Right atrium auricular region (tissue), 2 donors: ENCODE measurements at regions not wholly inside any gene's neighbourhood (a gene's known extent, or its start where the extent isn't known, plus 50 kb on each side); places are given as distances from the start of the nearest gene placed in this dataset.

Source experiments
- DNase-seq: peaks from one replicate; pipeline ENCODE4 v3.0.0-alpha.2; 2019; ENCODE audit warnings: low spot score
- H3K27ac ChIP-seq, 2 donors: fragments of 200-600 bp; sonication (generic); 1 replicate in 1 of 2; 2 replicates in 1 of 2; pipeline ENCODE4 v1.5.1; 2016 to 2019
- H3K27me3 ChIP-seq, 2 donors: fragments of 200-600 bp; sonication (generic); one replicate each; pipeline versions ENCODE4 v1.5.1 to v1.6.0; 2017 to 2019
- H3K36me3 ChIP-seq: fragments of 200-600 bp; sonication (generic); one replicate; pipeline ENCODE4 v1.5.1; 2016
- H3K4me1 ChIP-seq, 2 donors: fragments of 200-600 bp; sonication (generic); one replicate each; pipeline versions ENCODE4 v1.5.1 to v1.6.0; 2017 to 2019
- H3K4me3 ChIP-seq, 2 donors: fragments of 200-600 bp; sonication (generic); 1 replicate in 1 of 2; 2 replicates in 1 of 2; pipeline ENCODE4 v1.5.1; 2017 to 2019; ENCODE audit warnings: mild to moderate bottlenecking in 1 of 2, moderate library complexity in 1 of 2
- H3K9me3 ChIP-seq, 2 donors: fragments of 200-600 bp; sonication (generic); one replicate each; pipeline ENCODE4 v1.5.1; 2019
- CTCF ChIP-seq, 2 donors: fragments of 200-600 bp; sonication (generic); IDR thresholded peaks; one replicate each; pipeline ENCODE4 v1.5.1; 2019; ENCODE audit warnings: antibody characterized with exemption in 2 of 2

GRCh38 chr14:95408731-95409476 lies 89.2 kb upstream of the CLMN start:
- Histone ChIP-seq H3K36me3 (no peaks in the 10 kb centered on the region), H3K27me3 (no peaks in the 10 kb centered on the region)
- DNase-seq, result no peak

GRCh38 chr14:95407354-95407753 lies 87.6 kb upstream of the CLMN start:
- Histone ChIP-seq H3K36me3 (no peaks in the 10 kb centered on the region), H3K4me1 (peaks cover 0 to 29% of the 10 kb centered on the region in 2 donors), H3K27me3 (no peaks in the 10 kb centered on the region), H3K27ac (no peak overlapping the region), H3K9me3 (no peaks in the 10 kb centered on the region), H3K4me3 (no peak overlapping the region)
- no peak for TF ChIP-seq CTCF (IDR thresholded peaks at IDR 0.05)
- DNase-seq, result no peak

More at GRCh38 chr14:95408731-95409476, 89.2 kb upstream of the CLMN start:
- Histone ChIP-seq H3K4me3 (no peak overlapping the region), H3K9me3 (no peaks in the 10 kb centered on the region), H3K27ac (peak overlapping the region; percentile 54 to 56), H3K4me1 (peaks cover 0 to 29% of the 10 kb centered on the region in 2 donors)
- no peak for TF ChIP-seq CTCF (IDR thresholded peaks at IDR 0.05)

- TF ChIP-seq CTCF (IDR thresholded peaks at IDR 0.05), result no peak
- H3K4me1 ChIP-seq, result peaks cover 0 to 29% of the 10 kb centered on the region in 2 donors
- H3K27me3 ChIP-seq, result no peaks in the 10 kb centered on the region
- H3K4me3 ChIP-seq, result no peak overlapping the region
- no peaks in the 10 kb centered on the region for H3K9me3 ChIP-seq
- no peaks in the 10 kb centered on the region for H3K36me3 ChIP-seq
- DNase-seq, result no peak
- no peak overlapping the region for H3K27ac ChIP-seq
Observed at GRCh38 chr14:95406756-95407277, 87.1 kb upstream of the CLMN start.

- no peak overlapping the region for H3K27ac ChIP-seq
- H3K27me3 ChIP-seq, result no peaks in the 10 kb centered on the region
- H3K9me3 ChIP-seq, result no peaks in the 10 kb centered on the region
- TF ChIP-seq CTCF (IDR thresholded peaks at IDR 0.05), result no peak
- peaks cover 0 to 18% of the 10 kb centered on the region in 2 donors for H3K4me1 ChIP-seq
- H3K4me3 ChIP-seq, result no peak overlapping the region
- DNase-seq, result no peak
- H3K36me3 ChIP-seq, result no peaks in the 10 kb centered on the region
Observed at GRCh38 chr14:95404583-95404982, 84.9 kb upstream of the CLMN start.

- Histone ChIP-seq H3K9me3 (no peaks in the 10 kb centered on the region), H3K4me3 (no peak overlapping the region), H3K36me3 (no peaks in the 10 kb centered on the region), H3K4me1 (no peaks in the 10 kb centered on the region), H3K27ac (peak overlapping the region in 1 of 2 donors; percentile 7), H3K27me3 (no peaks in the 10 kb centered on the region)
- DNase-seq, result no peak
- no peak for TF ChIP-seq CTCF (IDR thresholded peaks at IDR 0.05)
Observed at GRCh38 chr14:95402578-95402977, 82.9 kb upstream of the CLMN start.
